IPS-11a (cell line): ENCODE measurements at regions not wholly inside any gene's neighbourhood (a gene's known extent, or its start where the extent isn't known, plus 50 kb on each side); places are given as distances from the start of the nearest gene placed in this dataset.
"Not testable (repeated sequence)": the region's sequence is repeated elsewhere in the genome, so short reads cannot be mapped to it uniquely, and the experiment has no call there.

Experiments used
- H3K4me3 ChIP-seq: one replicate; pipeline ENCODE4 v1.5.1; 2013; ENCODE audit warnings: low read depth, low read length, control low read depth

- no peak overlapping the region for H3K4me3 ChIP-seq
Observed at GRCh38 chr5:17398866-17399835, 98.9 kb upstream of the TAF11L2 start.

GRCh38 chr5:17399931-17400330 lies 98.1 kb upstream of the TAF11L2 start:
- H3K4me3 ChIP-seq, result no peak overlapping the region

GRCh38 chr5:17400724-17401469 lies 97.1 kb upstream of the TAF11L2 start:
- H3K4me3 ChIP-seq, result peak overlapping the region; percentile 0

DNA sequence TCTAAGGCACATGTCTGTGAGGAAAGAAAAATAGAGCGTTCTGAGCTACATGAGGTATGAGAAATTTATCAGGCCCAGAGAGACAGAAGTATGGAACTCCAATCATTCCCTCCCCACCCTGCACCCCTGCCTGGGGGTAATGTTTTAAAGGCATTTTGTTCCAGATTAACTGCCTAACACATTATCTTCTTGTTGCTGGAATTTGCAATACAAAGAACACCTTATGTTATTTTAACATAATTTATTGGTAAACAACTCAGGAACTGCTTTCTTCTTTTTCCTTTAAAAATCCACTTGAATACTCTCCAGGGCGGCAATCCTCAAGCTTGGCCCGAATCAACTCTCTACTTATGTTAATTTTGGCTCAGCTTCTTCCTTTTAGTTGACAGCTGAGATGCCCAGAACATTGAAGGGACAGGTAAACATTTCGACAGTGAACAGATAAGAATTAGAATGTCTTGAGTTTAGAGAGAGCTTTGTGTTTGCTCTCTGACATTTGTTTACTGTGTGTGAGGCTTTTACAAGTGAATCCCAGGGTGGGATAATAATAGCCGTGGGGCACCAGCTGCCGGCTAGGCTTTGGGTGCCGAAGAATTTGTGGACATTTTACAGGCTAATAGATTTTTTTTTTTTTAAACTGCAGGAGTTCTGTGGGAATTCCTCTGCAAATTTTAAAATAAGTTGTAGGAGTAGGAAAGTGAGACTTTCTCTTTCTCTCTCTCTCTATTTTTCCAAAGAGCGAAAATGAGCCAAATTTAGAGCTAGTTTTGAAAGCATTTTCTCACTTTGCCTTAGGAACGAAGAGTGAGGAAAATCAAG lies 96.4 kb upstream of the TAF11L2 start:
- no peak overlapping the region for H3K4me3 ChIP-seq

DNA sequence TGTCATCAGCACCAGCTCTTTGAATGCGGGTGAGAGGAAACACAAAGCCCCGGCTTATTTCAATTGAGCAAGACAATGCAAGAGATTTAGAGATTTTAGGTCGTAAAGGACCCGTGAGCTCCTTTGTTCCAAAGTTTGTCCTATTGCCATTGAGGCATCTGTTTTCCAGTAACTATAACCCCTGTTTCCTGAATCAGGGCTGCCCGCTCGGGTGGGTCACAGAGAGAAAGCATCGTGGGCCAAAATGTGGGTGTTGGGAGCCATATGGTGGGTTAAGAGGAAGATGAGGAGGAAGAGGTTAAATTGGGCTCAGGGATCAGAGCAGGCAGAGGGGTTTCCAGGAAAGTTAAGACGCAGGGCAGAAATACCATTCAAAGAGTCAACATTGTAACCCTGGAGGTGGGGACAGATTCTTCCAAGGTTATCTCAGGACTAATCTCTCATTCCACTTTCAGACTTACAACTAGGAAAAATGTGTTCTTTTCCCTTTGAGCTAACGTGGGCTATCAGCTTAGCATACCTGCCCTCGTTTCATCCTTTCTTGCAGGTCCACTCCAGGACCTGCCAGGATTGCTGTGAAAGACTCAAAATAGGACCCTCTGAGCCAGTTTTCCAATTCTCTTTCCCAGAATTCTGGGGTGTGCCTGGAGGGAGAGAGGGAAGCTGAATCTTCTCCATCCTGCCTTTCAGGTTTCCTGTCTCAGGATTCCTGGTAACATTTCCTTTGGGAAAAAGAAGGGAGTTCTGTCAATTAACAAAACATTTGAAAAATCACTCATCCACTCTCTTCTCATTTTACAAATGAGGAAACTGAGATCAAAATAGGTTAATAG lies 95.5 kb upstream of the TAF11L2 start:
- H3K4me3 ChIP-seq, result no peak overlapping the region

DNA sequence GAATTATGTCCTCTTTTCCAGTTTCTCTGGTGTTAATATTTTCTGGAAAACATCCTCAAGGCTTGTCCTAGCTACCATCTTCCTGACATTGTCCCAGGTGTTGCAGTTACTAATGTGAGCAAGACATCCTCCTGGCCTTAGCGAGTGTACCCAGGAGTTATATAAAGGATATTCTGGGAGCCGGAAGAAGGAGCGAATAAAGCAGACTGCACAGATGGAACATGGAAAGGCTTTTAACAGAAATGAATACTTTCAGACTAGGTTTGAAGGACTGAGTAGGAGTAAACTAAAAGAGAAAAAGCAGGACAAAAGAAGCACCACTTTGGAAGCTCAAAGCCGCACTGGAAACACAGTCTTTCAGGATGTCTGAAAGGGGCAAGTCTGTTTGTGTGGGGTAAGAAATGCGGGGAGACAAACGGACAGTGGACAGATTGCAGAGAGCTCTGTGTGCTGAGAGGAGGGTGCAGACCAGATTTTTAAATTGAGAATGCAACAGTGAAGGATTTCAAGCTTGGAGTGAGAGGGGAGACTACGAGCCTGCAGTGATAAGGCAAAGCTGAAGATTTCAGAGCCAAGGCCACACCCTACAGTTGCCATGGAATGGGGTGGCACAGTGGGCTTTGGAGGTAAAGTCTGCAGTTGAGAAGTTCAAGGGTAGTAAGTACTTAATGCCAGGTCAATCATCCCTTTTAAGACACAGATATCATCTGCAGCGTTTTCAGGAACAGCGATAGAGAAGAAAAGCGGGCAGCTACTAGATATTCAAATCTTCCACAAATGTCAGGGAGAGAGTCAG lies 94.1 kb upstream of the TAF11L2 start:
- no peak overlapping the region for H3K4me3 ChIP-seq

GRCh38 chr5:17405976-17406375 lies 92.1 kb upstream of the TAF11L2 start:
- H3K4me3 ChIP-seq, result no peak overlapping the region

GRCh38 chr5:17406423-17406838 lies 91.6 kb upstream of the TAF11L2 start:
- no peak overlapping the region for H3K4me3 ChIP-seq

GRCh38 chr5:17411436-17412402 lies 86.3 kb upstream of the TAF11L2 start:
- H3K4me3 ChIP-seq, result no peak overlapping the region

DNA sequence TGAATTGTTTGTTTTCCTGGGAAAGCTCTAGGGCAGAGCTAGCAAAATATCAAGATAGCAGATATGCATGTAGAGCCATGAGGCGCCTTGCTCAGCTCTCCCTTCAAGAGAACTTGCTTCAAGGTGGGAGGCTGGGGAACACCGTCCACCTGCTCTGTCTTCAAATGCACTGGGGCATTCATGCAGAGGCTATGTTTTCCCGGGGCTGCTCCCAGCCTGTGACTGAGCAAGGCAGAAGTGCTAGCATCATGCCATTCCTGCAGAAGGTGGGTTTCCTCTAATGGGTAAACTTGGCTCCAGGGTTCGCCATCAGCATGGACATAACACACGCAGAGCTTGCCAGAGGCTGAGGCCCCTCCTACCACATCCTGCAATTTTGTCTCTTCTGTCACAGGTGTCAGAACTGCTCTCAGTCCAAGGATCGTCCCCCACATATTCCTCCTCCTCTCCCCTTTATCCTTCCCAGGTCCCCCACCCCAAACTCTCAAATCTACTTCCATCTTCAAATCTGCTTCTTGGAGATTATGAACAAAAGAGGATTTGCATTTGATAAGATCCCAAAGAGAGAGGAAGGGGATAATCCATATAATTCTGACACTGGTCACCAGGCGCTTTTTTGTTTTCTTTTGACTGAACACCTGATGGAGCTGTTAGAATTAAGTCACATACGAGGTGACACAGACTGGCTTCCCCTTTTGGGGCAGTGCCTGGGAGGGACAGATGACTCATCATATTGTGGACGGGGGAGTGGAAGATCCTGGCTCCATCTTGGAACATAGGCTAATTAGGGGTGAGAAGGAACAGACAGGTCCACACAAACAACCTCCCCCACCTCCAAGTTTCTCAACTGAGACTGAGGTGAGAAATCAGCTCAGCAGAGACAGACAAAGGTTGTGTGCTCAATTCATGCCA lies 85.0 kb upstream of the TAF11L2 start:
- no peak overlapping the region for H3K4me3 ChIP-seq

- no peak overlapping the region for H3K4me3 ChIP-seq
Observed at GRCh38 chr5:17413691-17414090, 84.3 kb upstream of the TAF11L2 start.

GRCh38 chr5:17415321-17415758 lies 82.7 kb upstream of the TAF11L2 start:
- H3K4me3 ChIP-seq, result no peak overlapping the region

DNA sequence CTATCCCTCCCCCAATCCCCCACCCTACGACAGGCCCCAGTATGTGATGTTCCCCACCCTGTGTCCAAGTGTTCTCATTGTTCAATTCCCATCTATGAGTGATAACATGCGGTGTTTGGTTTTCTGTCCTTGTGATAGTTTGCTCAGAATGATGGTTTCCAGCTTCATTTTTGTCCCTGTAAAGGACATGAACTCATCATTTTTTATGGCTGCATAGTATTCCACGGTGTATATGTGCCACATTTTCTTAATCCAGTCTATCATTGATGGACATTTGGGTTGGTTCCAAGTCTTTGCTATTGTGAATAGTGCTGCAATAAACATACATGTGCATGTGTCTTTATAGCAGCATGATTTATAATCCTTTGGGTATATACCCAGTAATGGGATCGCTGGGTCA lies 81.7 kb upstream of the TAF11L2 start:
- not testable (repeated sequence) for H3K4me3 ChIP-seq

DNA sequence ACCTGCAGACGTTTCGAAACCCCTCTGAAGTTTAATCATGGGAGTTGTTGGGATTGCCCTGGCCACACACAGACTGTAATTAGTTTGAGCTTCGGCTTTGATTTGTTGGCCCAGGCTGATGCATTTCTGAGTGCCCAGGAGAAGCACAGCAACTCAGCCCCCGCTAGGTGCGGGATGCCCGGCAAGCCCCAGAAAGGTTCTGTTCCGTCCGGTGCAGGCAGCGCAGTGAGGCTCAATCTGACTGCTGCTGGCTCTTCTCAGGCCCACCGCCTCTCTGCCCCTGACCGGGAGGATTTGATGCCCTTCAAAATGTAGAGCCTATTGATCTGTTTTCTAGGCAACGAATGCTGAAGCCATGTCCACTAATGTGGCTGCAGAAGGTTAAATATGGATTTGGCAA lies 73.4 kb upstream of the TAF11L2 start:
- no peak overlapping the region for H3K4me3 ChIP-seq

DNA sequence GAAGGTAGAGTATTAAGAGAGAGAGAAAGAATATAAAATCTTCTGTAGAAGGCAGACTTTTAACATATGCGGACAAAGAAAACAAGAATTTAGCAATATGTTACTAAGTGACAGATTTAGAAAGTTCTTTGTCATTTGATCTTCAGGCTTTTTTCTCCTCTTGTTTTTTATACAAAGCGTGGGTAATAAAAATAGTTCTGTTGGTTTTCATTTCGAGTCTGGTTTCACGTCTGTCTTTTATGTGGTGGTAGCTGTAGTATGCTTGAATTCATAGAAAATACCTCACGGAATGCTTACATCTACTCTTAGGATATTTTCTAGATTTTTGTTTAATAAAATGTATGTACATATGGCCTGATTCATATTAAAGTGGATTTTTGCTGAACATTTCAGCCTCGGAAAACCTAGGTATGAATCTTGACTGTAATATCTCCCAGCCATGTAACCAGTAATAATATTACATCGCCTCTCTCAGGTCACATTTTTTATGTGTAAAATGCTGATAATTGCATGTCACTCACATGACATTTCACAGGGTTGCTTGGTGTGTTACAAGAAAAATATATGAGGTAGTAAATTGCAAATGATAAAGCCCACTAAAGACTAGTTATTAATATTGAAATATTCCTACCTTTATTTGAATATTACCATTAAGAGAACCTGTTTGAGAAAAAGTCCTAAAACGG lies 72.5 kb upstream of the TAF11L2 start:
- H3K4me3 ChIP-seq, result no peak overlapping the region

DNA sequence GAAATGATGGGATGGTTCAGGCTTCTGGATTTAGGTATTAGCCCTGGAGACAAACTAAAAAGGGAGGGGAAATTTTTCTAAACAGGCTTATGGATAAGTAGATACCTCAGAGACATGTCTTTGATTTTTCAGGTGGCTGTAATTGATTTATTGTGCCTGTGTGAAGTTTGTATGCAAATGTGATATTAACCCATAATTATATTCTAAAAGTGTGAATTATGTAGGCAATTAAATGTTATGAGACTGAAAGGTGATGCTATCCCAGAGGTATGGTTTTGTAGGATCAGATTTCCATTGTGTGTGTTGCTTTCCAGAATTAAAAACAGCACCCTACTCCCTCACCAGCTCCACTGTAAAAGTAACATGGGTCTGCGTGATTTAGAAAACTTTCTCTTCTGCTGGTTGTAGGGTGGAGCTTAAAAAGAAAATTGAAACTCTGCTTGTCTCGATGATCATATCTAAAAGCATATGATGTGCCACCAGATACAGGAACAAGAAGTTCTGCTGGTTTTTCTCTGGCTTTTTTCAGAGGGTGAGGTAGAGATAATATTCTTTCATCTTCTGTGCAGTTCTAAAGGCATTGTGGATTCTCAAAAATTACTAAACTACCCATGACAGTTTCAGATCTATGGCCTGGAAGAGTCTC lies 71.8 kb upstream of the TAF11L2 start:
- H3K4me3 ChIP-seq, result no peak overlapping the region
